ENCODE measurements at regions not wholly inside any gene's neighbourhood (a gene's known extent, or its start where the extent isn't known, plus 50 kb on each side); places are given as distances from the start of the nearest gene placed in this dataset.

DNA sequence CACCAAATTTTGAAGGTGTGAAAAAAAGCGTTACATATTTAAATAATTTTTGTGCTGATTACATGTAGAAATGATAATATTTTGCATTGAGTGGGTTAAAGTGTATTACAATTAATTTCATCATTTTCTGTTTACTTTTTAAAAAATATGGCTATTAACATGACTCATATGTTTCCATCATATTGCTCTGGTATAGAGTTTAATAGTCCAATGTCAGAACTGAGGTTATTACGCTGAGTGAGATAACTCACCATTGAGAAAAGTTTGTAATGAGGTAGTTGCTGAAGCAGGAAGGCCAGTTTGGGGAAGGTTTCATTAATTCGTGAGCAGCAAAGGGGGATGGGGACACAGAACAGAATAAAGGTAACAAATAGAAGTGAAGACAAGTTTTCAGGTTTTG is 865.7 kb upstream of the MGAT4C start:
- no peaks in the 10 kb centered on the region for H3K27me3 Mint-ChIP-seq
- H3K27ac Mint-ChIP-seq, result no peak overlapping the region
- H3K36me3 Mint-ChIP-seq, result no peaks in the 10 kb centered on the region
- no peaks in the 10 kb centered on the region for H3K4me1 Mint-ChIP-seq
- peaks cover 8 to 9% of the 10 kb centered on the region in 2 donors for H3K9me3 Mint-ChIP-seq
- ATAC-seq (replicated peaks) (no peak), DNase-seq (no peak)
- no peak overlapping the region for H3K4me3 Mint-ChIP-seq

DNA sequence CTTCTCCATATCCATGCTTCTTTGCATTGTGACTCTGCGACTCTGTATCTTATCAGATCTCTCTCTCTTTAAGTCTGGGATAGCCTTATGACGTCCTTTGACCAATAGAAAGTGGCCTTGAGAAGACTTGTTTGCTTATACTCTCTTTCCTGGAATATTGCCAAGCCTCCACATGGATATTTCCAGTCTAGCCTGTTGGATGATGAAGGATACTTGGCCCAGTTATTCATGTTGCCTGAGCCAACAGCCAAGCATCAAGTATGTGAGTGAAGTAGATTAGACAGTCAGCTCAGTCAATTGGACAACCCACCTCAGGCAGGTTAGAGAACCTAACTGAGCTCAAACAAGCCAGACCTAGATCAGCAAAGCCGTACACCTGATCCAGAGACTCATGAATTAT is 864.2 kb upstream of the MGAT4C start:
- Mint-ChIP-seq H3K4me3 (no peak overlapping the region), H3K36me3 (no peaks in the 10 kb centered on the region), H3K9me3 (peaks cover 8 to 9% of the 10 kb centered on the region in 2 donors), H3K4me1 (no peaks in the 10 kb centered on the region), H3K27ac (no peak overlapping the region), H3K27me3 (no peaks in the 10 kb centered on the region)
- ATAC-seq (replicated peaks) (no peak), DNase-seq (no peak)

DNA sequence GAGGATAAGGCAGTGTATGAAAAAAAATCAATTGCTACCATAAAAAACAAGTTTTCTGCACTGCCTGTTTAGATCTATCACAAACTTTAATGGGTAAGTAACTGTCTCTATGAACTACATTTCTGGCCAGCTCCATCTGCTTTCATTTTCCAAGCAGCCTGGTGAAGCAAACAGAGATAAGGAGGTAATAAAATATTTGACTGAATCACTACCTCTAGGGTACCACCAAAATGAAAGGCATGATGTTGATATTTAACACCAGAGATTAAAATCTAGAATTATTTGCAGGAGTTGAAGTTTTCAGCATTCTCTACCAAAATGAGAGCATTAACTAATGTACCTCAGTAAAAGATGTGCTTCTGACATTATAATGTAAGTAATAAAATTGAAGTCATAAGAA is 863.5 kb upstream of the MGAT4C start:
- no peak overlapping the region for H3K4me3 Mint-ChIP-seq
- ATAC-seq (replicated peaks), result no peak
- no peaks in the 10 kb centered on the region for H3K27me3 Mint-ChIP-seq
- H3K9me3 Mint-ChIP-seq, result peaks cover 5 to 6% of the 10 kb centered on the region in 2 donors
- H3K27ac Mint-ChIP-seq, result no peak overlapping the region
- H3K4me1 Mint-ChIP-seq, result no peaks in the 10 kb centered on the region
- H3K36me3 Mint-ChIP-seq, result no peaks in the 10 kb centered on the region
- DNase-seq, result no peak

DNA sequence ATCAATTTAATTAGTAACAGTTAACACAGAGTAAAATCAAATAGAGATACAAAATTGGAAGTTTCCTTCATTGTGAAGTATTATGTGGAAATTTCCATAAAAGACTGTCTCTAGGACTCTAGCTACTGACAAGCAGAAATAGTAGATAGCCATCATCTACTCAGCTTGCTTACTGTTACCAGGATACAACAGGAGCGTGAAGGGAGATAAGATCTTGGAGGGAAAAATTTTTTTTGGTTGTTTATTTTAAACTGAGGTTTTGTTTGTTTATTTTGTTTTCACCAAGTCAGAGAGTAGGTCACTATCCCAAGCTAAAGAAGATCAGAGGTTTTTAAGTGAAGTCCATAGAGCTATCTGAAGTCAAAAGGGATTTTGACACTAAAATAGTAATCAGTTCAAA is 861.3 kb upstream of the MGAT4C start:
- Mint-ChIP-seq H3K27me3 (no peaks in the 10 kb centered on the region), H3K4me3 (no peak overlapping the region), H3K4me1 (peaks cover 0 to 2% of the 10 kb centered on the region in 2 donors), H3K9me3 (peaks cover 0 to 5% of the 10 kb centered on the region in 2 donors), H3K36me3 (no peaks in the 10 kb centered on the region), H3K27ac (no peak overlapping the region)
- no peak for DNase-seq
- no peak for ATAC-seq (replicated peaks)

DNA sequence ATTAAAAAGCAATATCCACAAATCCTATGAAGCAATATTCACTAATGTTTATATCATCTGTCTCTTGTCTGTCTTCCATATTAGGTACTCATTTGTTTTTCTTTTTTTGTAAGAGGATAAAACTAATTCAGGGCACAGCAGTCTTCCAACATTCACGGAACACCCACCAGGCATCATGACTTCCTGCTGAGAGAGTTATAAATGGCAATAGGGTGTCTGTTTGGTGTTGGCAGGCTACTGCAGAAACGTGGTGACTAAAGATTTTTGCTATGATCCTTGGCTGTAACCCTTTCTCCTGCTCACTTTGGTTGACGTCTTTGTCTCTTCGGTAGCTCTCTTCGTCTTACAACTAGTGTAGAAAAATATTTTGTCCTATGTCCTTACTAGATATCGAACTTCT is 860.6 kb upstream of the MGAT4C start:
- ATAC-seq (replicated peaks), result no peak

DNA sequence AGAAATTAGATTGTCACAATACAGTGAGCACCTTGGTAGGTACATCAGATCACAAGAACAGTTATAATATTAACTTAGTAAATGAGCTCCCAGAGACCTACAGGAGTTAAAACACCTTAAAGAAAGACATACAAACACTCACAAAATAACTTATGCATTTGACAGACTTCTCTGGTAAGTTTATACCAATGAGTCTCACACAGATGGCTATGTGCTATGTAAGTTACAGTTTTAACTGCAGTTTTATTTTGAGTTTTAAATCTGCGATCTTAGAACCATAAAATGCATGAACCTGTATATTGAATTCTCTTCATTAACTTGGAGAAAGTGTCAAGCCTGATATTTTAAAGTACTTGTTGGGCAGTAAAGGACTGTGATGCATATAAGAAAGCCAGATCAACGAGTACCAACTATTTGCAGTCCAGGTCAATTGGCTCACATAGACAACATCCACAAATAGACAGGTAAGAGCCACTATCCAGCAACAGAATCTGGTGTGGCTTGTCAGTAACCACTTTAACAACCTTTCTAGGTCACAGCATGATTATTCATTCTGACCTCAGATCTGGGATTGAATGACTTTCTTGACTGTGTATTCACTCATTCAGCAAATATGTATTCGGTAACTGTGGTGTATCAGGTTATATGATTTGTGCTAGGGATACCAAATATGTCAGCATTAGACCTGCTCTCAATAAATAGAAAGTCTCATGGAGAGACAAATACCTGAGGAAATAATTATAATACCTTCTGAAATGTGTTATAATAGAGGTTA is 856.6 kb upstream of the MGAT4C start:
- Mint-ChIP-seq H3K36me3 (no peaks in the 10 kb centered on the region), H3K9me3 (peaks cover 0 to 3% of the 10 kb centered on the region in 2 donors), H3K27me3 (no peaks in the 10 kb centered on the region), H3K4me1 (peaks cover 0 to 2% of the 10 kb centered on the region in 2 donors), H3K27ac (no peak overlapping the region), H3K4me3 (no peak overlapping the region)
- DNase-seq (no peak), ATAC-seq (replicated peaks) (no peak)

More for the DNA sequence above, 860.6 kb upstream of the MGAT4C start:
- Mint-ChIP-seq H3K27ac (no peak overlapping the region), H3K4me3 (no peak overlapping the region), H3K36me3 (no peaks in the 10 kb centered on the region), H3K27me3 (no peaks in the 10 kb centered on the region), H3K4me1 (peaks cover 0 to 2% of the 10 kb centered on the region in 2 donors), H3K9me3 (peaks cover 0 to 5% of the 10 kb centered on the region in 2 donors)
- no peak for DNase-seq

DNA sequence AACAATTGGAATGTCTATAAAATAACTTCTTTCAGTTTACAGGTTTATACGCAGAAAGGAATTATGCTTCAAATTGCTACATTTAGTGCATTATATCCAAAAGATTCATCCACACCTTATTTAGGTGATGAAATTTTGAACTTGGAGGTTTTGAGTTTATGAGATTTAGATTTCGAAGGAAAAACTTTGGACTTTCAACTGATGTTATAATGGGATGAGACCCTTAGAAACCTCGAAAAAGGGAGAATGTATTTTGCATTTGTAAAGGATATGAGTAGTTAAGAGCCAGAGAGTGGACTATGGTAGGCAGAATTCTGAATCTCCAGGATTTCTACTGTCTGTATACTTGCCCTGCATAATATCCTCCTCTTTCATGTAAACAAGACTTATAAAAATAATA is 851.6 kb upstream of the MGAT4C start:
- Mint-ChIP-seq H3K4me1 (no peaks in the 10 kb centered on the region), H3K4me3 (no peak overlapping the region), H3K27ac (no peak overlapping the region), H3K36me3 (no peaks in the 10 kb centered on the region), H3K9me3 (peaks cover 0 to 2% of the 10 kb centered on the region in 2 donors), H3K27me3 (no peaks in the 10 kb centered on the region)
- no peak for DNase-seq
- ATAC-seq (replicated peaks), result no peak

DNA sequence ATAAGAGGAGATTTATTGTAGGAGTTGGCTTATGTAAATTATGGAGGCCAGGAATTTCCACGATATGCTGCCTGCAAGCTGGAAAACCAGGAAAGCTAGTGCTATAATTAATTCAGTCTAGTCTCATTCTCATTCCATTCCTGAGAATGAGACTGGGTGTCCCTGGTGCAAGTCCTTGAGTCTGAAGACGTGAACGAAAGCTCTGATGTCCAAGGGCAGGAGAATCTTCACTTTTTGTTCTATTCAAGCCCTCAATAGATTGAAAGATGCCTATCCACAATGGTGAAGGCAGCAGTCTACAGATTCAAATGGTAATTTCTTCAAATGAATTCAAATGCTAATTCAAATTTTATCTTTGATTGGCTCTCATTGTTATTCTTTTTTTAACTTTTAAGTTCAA is 851.1 kb upstream of the MGAT4C start:
- no peaks in the 10 kb centered on the region for H3K27me3 Mint-ChIP-seq

DNA sequence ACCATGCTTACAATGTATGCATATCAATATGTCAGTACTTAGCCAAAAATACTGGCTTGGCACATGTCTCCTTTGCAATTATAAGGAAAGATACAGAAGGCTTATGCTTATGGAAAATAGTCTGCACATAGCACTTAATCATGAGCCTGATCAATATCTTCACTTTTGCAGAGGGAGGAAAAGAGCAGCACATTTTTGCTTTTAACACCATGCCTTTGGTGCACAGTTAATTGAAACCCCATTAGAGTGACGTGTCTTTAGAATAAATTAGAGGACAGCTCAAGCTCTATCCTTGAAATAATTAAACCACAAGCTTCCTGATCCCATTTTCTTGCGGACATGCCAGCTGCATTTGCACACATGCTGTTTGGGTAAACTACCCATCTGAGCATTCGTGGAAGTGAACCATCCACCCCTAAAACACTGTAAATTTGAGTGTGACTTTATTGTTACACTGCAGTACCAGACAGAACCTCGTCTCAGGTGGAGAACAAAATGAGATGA is 839.9 kb upstream of the MGAT4C start:
- Mint-ChIP-seq H3K36me3 (no peaks in the 10 kb centered on the region), H3K4me3 (no peak overlapping the region), H3K27ac (no peak overlapping the region), H3K9me3 (peaks cover 0 to 6% of the 10 kb centered on the region in 2 donors), H3K4me1 (no peaks in the 10 kb centered on the region), H3K27me3 (no peaks in the 10 kb centered on the region)
- no peak for DNase-seq
- ATAC-seq (replicated peaks), result no peak

More for the DNA sequence above, 851.1 kb upstream of the MGAT4C start:
- Mint-ChIP-seq H3K36me3 (no peaks in the 10 kb centered on the region), H3K27ac (no peak overlapping the region), H3K4me3 (no peak overlapping the region), H3K9me3 (peaks cover 0 to 2% of the 10 kb centered on the region in 2 donors), H3K4me1 (no peaks in the 10 kb centered on the region)
- DNase-seq (no peak), ATAC-seq (replicated peaks) (no peak)

DNA sequence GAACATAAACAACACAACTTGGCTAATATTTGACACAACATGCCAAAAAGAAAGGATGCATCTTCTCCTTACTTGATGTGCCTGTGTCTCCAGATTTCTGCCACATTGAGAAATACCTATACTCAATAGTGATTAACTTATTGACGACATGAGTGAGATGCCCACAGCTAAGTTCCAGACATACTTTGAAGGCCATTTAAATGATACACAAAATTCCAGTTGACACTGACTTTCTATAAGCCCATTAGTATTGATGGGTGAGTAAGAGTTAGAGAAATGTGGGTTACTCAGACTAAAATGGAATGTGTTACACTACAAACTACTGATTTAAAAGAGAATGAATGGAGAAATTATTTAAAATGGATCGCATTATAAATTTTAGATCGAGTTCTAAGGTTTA is 838.2 kb upstream of the MGAT4C start:
- peaks cover 0 to 1% of the 10 kb centered on the region in 2 donors for H3K9me3 Mint-ChIP-seq
- H3K4me3 Mint-ChIP-seq, result no peak overlapping the region
- ATAC-seq (replicated peaks) (no peak), DNase-seq (no peak)
- no peaks in the 10 kb centered on the region for H3K36me3 Mint-ChIP-seq
- no peak overlapping the region for H3K27ac Mint-ChIP-seq
- H3K27me3 Mint-ChIP-seq, result no peaks in the 10 kb centered on the region
- H3K4me1 Mint-ChIP-seq, result no peaks in the 10 kb centered on the region

DNA sequence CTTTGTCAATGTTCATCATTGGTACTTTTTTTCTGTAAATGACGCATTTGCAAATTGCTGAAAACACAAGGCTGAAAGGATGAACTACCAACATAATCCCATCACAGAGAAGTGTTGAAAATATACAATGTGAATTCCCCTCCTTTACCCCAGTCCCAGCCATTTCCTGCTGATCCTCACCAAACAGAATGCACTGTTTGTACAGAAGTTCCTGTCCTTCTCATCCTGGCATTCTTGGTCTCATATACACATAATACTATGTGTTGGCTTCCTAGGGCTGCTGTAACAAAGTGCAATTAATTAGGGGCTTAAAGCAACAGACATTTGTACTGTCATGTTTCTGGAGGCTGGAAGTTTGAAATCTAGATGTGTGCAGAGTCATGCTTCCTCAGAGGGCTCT is 836.2 kb upstream of the MGAT4C start:
- peaks cover 0 to 1% of the 10 kb centered on the region in 2 donors for H3K9me3 Mint-ChIP-seq
- H3K27me3 Mint-ChIP-seq, result no peaks in the 10 kb centered on the region
- H3K36me3 Mint-ChIP-seq, result no peaks in the 10 kb centered on the region
- no peak overlapping the region for H3K4me3 Mint-ChIP-seq
- no peak overlapping the region for H3K27ac Mint-ChIP-seq
- DNase-seq, result no peak
- ATAC-seq (replicated peaks), result no peak
- no peaks in the 10 kb centered on the region for H3K4me1 Mint-ChIP-seq

DNA sequence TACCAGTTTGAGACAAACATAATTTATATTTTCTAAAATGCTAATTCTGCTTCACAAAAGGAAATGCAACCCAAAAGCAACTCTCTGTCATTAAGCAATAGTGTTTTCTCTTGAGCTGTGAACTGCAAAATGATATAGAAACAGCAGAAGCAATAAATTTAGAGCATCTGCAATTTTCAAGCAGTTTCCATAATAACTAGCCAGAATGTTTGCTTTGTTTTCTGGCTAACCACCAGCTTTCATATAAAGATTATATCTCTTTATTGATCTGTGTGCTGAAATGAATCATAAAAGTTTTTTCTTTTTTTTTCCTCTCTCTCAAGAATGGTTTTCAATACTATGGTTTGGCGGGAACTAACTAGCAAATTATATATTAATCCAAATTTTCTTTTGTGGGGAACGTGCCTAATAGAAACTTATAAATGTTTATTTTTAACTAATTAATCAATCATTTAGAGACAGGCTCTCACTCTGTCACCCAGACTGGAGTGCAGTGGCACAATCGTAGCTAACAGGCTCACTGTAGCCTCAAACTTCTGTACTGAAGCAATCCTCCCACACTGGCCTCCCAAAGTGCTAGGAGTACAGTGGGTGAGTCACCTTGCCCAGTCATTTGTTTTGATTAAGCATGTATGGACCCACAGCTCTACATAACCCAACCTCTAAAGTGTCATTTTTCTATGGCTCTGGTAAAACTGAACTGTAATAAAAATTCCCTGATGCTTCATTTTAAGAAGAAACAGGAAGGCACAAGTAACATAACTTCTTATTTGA is 830.1 kb upstream of the MGAT4C start:
- Mint-ChIP-seq H3K4me3 (no peak overlapping the region), H3K27me3 (no peaks in the 10 kb centered on the region), H3K4me1 (no peaks in the 10 kb centered on the region), H3K27ac (no peak overlapping the region), H3K9me3 (no peaks in the 10 kb centered on the region), H3K36me3 (no peaks in the 10 kb centered on the region)
- ATAC-seq (replicated peaks) (no peak), DNase-seq (no peak)

DNA sequence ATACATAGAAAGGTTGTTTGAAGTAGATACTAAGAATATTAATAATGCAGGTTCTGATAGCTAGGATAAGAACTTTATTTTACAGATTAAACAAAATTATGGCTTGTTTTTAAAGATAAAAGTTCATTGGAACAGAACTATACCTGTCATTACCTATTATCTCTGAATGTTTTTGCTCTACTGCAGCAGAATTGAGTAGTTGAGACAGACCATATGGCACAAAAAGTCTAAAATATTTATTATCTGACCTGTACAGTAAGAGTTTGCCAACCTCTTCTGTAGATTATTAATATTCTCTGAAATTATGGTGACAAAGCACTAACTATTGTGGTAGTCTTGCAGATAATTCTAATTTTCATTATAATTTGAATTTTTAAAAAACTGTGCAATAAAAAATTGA is 829.1 kb upstream of the MGAT4C start:
- Mint-ChIP-seq H3K27me3 (no peaks in the 10 kb centered on the region), H3K27ac (no peak overlapping the region), H3K9me3 (no peaks in the 10 kb centered on the region), H3K36me3 (no peaks in the 10 kb centered on the region), H3K4me3 (no peak overlapping the region), H3K4me1 (no peaks in the 10 kb centered on the region)
- DNase-seq (no peak), ATAC-seq (replicated peaks) (no peak)

DNA sequence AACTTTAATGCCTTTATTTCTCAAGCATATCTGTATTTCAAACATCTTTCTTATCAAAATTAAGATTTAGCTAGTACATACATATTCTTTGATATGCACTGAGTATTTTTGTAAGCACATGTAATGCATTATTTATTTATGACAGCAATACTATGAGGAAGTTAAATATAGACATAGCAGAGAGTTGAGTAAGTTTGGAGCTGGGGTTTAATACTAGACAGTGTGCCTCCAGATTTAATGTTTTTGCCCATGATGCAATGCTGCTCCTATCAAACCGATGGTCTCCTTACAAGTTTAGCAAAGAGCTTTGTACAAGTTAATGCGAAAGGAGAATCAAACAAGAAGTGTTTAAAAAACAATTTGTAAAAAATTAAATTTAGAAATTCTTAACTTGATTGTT is 826.6 kb upstream of the MGAT4C start:
- H3K9me3 Mint-ChIP-seq, result no peaks in the 10 kb centered on the region
- ATAC-seq (replicated peaks) (no peak), DNase-seq (no peak)
- no peaks in the 10 kb centered on the region for H3K27me3 Mint-ChIP-seq
- no peaks in the 10 kb centered on the region for H3K36me3 Mint-ChIP-seq
- H3K4me1 Mint-ChIP-seq, result no peaks in the 10 kb centered on the region
- no peak overlapping the region for H3K27ac Mint-ChIP-seq
- no peak overlapping the region for H3K4me3 Mint-ChIP-seq

DNA sequence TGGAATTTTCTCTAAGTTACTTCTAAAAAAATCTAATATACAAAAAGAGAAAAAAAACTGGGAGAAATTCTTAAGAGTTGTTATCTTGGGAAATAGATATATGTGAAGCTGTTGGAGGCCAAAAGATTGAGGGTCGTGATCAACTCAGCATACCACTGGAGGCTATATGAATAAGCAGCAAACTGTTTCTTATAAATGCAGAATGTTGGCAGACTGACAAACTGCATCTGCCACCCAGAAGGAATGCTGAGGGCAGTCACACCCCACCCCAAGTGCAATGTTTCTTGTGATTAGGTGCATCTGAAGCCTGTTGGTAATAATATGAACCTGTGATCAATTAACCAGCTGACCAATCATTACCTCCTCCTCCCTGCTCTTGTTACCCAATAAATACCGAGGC is 818.6 kb upstream of the MGAT4C start:
- peaks cover 0 to 6% of the 10 kb centered on the region in 2 donors for H3K9me3 Mint-ChIP-seq
- H3K27ac Mint-ChIP-seq, result no peak overlapping the region
- H3K4me1 Mint-ChIP-seq, result no peaks in the 10 kb centered on the region
- no peak overlapping the region for H3K4me3 Mint-ChIP-seq
- H3K36me3 Mint-ChIP-seq, result no peaks in the 10 kb centered on the region
- DNase-seq (no peak), ATAC-seq (replicated peaks) (no peak)
- no peaks in the 10 kb centered on the region for H3K27me3 Mint-ChIP-seq

Measured in stimulated activated naive B cell treated with anti-CD40 and anti-IgM and Interleukin-4, amounts not matched to agents 10 μg/mL and 1 μg/mL and 100 μg/mL, for 72 hours (primary cell).